BE2C (cell line): ENCODE measurements at regions not wholly inside any gene's neighbourhood (a gene's known extent, or its start where the extent isn't known, plus 50 kb on each side); places are given as distances from the start of the nearest gene placed in this dataset.

Source experiments
- DNase-seq: peaks from one replicate; pipeline ENCODE4 v3.0.0-alpha.2; 2020
- H3K27me3 ChIP-seq: fragments of 250-450 bp; sonication (Bioruptor Pico); 2 replicates; pipeline ENCODE4 v1.5.1; 2020; ENCODE audit warnings: mild to moderate bottlenecking
- H3K36me3 ChIP-seq: fragments of 250-450 bp; sonication (Bioruptor Pico); 2 replicates; pipeline ENCODE4 v1.5.1; 2020; ENCODE audit warnings: mild to moderate bottlenecking
- H3K4me1 ChIP-seq: fragments of 250-450 bp; sonication (Bioruptor Pico); 2 replicates; pipeline ENCODE4 v1.5.1; 2020
- H3K4me3 ChIP-seq: 2 replicates; pipeline ENCODE4 v1.5.1; 2011; ENCODE audit warnings: low read depth, low read length
- H3K9me3 ChIP-seq: fragments of 250-450 bp; sonication (Bioruptor Pico); 2 replicates; pipeline ENCODE4 v1.5.1; 2020
- TF ChIP-seq, protein P1 (sequence below): IDR thresholded peaks from 2 replicates; pipeline ENCODE4 v1.5.1; 2012; ENCODE audit warnings: mild to moderate bottlenecking, low read depth, low read length

DNA sequence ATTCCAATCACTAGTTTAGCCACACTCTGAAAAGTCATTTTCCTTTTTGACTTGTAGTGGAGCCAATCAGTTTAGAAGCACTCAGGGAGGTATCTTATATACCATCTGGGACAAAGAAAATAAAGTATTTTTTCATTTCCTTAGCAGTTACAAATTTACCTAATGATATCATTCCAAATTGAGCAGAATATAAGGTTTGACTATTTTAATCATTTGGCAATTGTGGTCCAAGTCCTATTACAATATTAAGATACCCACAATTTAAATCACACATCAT, 170.6 kb downstream of the LTN1 start:
- no peaks in the 10 kb centered on the region for H3K36me3 ChIP-seq
- H3K27me3 ChIP-seq: no peaks in the 10 kb centered on the region
- no peak for DNase-seq
- H3K4me3 ChIP-seq: no peak overlapping the region
- TF ChIP-seq, protein P1, sequence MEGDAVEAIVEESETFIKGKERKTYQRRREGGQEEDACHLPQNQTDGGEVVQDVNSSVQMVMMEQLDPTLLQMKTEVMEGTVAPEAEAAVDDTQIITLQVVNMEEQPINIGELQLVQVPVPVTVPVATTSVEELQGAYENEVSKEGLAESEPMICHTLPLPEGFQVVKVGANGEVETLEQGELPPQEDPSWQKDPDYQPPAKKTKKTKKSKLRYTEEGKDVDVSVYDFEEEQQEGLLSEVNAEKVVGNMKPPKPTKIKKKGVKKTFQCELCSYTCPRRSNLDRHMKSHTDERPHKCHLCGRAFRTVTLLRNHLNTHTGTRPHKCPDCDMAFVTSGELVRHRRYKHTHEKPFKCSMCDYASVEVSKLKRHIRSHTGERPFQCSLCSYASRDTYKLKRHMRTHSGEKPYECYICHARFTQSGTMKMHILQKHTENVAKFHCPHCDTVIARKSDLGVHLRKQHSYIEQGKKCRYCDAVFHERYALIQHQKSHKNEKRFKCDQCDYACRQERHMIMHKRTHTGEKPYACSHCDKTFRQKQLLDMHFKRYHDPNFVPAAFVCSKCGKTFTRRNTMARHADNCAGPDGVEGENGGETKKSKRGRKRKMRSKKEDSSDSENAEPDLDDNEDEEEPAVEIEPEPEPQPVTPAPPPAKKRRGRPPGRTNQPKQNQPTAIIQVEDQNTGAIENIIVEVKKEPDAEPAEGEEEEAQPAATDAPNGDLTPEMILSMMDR: no peak
- H3K9me3 ChIP-seq: no peaks in the 10 kb centered on the region
- peaks cover 17% of the 10 kb centered on the region for H3K4me1 ChIP-seq

DNA sequence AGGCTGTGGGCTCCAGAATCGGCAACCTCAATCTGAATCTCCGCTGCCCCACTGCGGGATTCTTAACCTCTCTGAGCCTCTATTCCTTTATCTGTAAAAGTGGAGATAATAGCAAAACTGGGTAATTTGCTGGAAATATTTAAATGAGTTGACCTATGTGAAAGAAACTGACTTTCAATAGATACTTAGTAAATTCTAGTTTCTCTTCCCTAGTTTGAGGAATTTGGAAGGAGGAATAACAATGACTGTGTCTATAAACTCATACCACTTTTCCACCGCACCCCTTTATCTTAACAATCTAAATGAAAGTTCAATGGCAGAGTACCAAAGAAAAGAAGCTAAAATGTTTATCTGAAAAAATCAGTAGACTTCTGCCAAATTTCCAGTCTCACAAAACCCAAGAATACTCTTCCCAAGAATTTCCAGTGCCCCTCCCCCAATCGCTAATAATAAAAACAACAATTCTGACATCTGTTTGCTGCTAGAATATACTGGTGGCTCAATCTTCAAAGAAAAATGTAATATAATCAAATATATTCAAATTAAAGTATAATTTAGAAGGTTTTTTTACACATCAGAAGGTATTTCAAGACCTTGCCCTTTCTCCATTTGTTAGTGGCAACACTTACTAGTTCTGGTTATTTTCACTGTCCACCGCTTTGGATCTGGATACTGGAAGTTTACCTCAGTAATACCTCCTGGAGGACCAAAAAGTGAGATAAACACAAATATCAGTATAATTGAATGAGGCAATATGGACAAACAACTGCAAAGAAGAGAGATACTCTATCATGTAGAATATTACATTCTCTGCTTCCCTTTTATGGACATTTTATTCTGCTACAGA, 171.2 kb downstream of the LTN1 start:
- Histone ChIP-seq H3K4me3 (no peak overlapping the region), H3K4me1 (peaks cover 17% of the 10 kb centered on the region), H3K9me3 (no peaks in the 10 kb centered on the region), H3K36me3 (no peaks in the 10 kb centered on the region), H3K27me3 (no peaks in the 10 kb centered on the region)
- DNase-seq: no peak
- TF ChIP-seq, protein P1: no peak

DNA sequence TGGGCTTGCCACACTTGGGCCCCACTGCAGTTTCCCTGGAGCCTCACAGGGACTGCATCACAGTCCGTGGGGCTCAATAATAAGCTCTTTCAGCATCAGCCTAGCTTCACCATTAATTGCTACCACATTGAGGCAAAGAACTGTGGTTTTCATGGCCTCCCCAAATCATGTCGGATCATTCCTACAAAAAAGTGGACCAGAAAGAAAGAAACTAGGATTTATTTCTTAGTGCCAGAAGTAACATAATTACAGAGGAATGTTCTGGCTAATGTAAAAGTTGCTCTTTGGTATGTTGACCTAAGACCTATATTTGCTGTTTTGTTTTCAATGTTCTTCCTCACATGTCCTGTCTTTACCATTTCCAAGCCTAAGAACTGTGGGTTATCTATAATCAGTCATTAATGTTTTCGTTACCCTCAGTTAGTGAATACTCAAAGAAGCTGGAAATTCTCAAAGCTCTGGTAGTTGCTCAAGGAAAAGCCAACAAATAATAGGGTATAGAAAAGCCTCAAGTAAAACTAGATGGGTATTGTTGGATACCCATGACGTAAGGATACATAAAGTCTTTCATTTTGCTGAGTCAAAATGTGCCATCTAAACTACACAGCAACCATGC, 173.9 kb downstream of the LTN1 start:
- DNase-seq: no peak
- Histone ChIP-seq H3K4me3 (no peak overlapping the region), H3K9me3 (no peaks in the 10 kb centered on the region), H3K4me1 (peaks cover 14% of the 10 kb centered on the region), H3K36me3 (no peaks in the 10 kb centered on the region), H3K27me3 (no peaks in the 10 kb centered on the region)
- TF ChIP-seq, protein P1: no peak

DNA sequence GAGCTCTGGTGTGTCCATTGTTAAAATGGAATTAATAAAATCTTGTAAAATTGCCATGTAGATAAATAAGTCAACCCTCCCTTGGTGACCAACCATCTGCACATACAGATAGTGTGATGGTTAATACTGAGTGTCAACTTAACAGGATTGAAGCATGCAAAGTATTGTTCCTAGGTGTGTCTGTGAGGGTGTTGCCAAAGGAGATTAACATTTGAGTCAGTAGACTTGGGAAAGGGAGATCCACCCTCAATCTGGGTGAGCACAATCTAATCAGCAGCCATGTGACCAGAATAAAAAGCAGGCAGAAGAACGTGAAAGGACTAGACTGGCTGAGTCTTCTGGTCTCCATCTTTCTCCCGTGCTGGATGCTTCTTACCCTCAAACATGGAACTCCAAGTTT, 174.8 kb downstream of the LTN1 start:
- Histone ChIP-seq H3K27me3 (no peaks in the 10 kb centered on the region), H3K36me3 (no peaks in the 10 kb centered on the region), H3K4me1 (peaks cover 8% of the 10 kb centered on the region; the same call in 1 of the 2 replicates), H3K9me3 (no peaks in the 10 kb centered on the region), H3K4me3 (no peak overlapping the region)
- TF ChIP-seq, protein P1: no peak
- DNase-seq: no peak

DNA sequence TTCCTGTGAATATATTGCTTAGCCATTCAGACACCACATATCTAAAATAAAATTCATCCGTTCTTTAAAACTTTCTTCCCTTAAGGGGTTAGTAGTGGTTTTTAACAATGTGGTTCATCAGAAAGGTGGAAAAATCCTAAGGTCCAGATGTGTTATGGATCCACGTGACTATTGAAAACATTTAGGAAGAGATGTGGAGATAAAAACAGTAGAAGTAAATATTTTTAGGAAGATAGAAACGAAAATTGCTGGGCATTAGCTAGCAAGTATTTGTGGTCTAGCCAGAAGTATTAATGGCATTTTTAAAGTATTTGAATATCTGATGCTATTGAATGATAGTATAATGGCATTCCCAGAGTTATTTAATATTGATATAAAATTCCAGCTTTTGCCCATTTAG, 180.8 kb downstream of the LTN1 start:
- H3K9me3 ChIP-seq: no peaks in the 10 kb centered on the region

More for the DNA sequence above, 180.8 kb downstream of the LTN1 start:
- Histone ChIP-seq H3K4me1 (no peaks in the 10 kb centered on the region), H3K4me3 (no peak overlapping the region), H3K27me3 (no peaks in the 10 kb centered on the region), H3K36me3 (no peaks in the 10 kb centered on the region)
- DNase-seq: no peak
- TF ChIP-seq, protein P1: no peak
